Skeletal muscle tissue (tissue), 3 donors: ENCODE measurements at regions not wholly inside any gene's neighbourhood (a gene's known extent, or its start where the extent isn't known, plus 50 kb on each side); places are given as distances from the start of the nearest gene placed in this dataset.

Experiments
- H3K27ac ChIP-seq: one replicate; pipeline ENCODE4 v1.7.0; 2013; ENCODE audit warnings: mild to moderate bottlenecking, low read depth, low read length, inconsistent platforms
- H3K27me3 ChIP-seq, 3 donors: one replicate each; pipeline ENCODE4 v1.7.0; 2013; ENCODE audit warnings: low read length in 3 of 3; ENCODE audit not compliant: control insufficient read depth in 3 of 3, insufficient read depth in 3 of 3
- H3K36me3 ChIP-seq, 3 donors: one replicate each; pipeline ENCODE4 v1.7.0; 2013; ENCODE audit warnings: low read length in 3 of 3; ENCODE audit not compliant: control insufficient read depth in 3 of 3, insufficient read depth in 3 of 3
- H3K4me1 ChIP-seq, 3 donors: one replicate each; pipeline ENCODE4 v1.7.0; 2013; ENCODE audit warnings: low read length in 3 of 3, mild to moderate bottlenecking in 3 of 3; ENCODE audit not compliant: control insufficient read depth in 3 of 3, insufficient read depth in 3 of 3
- H3K4me3 ChIP-seq, 3 donors: one replicate each; pipeline ENCODE4 v1.7.0; 2013; ENCODE audit warnings: low read length in 3 of 3
- H3K9ac ChIP-seq, 3 donors: one replicate each; pipeline ENCODE4 v1.7.0; 2013; ENCODE audit warnings: low read length in 3 of 3, mild to moderate bottlenecking in 3 of 3, moderate library complexity in 2 of 3, low read depth in 1 of 3
- H3K9me3 ChIP-seq, 3 donors: one replicate each; pipeline ENCODE4 v1.7.0; 2013; ENCODE audit warnings: low read length in 3 of 3; ENCODE audit not compliant: control insufficient read depth in 3 of 3
- donor health status: Osteomylitis.

DNA sequence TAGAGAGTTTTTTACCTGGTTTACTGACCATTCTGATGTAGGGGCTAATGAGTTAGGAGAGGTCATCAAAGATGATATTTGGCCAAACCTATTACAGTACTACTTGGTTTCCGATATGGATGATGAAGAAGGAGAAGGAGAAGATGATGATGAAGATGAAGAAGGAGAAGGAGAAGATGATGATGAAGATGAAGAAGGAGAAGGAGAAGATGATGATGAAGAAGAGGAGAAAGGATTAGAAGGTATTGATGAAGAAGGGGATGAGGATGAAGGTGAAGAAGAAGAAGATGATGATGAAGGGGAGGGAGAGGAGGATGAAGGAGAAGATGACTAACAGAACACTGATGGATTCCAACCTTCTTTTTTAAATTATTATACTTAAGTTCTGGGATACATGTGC, 196.6 kb downstream of the TMX1 start:
- no peak overlapping the region for H3K4me3 ChIP-seq

GRCh38 chr14:51439896-51440295, 199.8 kb downstream of the TMX1 start:
- H3K9ac ChIP-seq = no peak overlapping the region
- no peaks in the 10 kb centered on the region for H3K27me3 ChIP-seq
- H3K4me3 ChIP-seq = no peak overlapping the region
- H3K4me1 ChIP-seq = no peaks in the 10 kb centered on the region
- H3K36me3 ChIP-seq = no peaks in the 10 kb centered on the region
- H3K27ac ChIP-seq = no peak overlapping the region
- no peaks in the 10 kb centered on the region for H3K9me3 ChIP-seq

More for the DNA sequence above, 196.6 kb downstream of the TMX1 start:
- Histone ChIP-seq H3K27ac (no peak overlapping the region), H3K9me3 (no peaks in the 10 kb centered on the region), H3K9ac (no peak overlapping the region), H3K36me3 (no peaks in the 10 kb centered on the region), H3K27me3 (no peaks in the 10 kb centered on the region), H3K4me1 (no peaks in the 10 kb centered on the region)

DNA sequence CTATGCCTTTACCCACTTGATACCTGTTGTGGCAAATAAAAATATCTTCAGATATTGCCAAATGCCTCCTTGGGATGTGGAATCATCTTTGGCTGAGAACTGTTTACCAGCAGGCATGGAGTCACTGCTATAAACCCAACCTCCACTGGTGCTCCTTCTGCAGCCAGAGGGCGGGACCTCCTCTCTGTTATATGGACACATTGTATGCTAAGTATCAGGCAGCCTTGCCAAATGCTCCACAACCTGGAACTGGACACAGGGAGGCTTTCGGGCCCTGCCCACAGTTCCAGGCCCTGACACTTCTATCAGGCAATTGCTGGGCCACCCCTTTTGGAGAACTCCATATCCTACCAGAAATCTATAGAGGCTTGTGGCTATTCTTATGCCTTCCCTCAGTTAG, 201.0 kb downstream of the TMX1 start:
- Histone ChIP-seq H3K36me3 (no peaks in the 10 kb centered on the region), H3K9me3 (no peaks in the 10 kb centered on the region), H3K9ac (no peak overlapping the region), H3K4me1 (no peaks in the 10 kb centered on the region), H3K4me3 (no peak overlapping the region), H3K27me3 (no peaks in the 10 kb centered on the region), H3K27ac (no peak overlapping the region)

DNA sequence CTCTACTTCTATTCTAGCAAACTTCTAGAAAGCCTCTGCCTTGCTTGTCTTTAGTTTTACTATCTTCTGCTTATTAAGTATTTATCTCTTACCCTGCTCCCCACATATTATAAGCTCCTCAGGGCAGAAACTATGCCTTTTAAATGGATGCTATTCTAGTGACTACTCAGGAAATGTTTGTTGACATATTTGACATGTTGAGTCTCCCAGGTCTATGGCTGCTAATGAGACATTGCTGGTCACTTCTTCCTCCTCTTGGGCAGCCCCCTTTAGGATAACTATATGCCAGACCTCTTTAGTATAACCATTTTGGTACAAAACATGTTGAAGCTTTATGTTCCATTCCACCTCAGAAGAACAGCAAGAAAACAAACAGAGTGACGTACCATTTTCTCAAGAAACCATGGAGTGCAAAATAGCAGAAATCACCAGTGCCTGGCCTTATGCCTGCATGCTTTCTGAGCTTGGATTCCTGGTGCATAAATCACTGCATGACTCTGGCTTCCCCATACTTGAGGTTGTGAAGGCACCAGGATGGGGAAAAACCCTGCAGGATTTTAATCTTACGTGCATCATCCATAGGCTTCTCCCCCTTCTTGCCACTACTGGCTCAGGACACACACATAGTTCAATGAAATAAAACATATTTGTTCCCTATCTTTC, 202.6 kb downstream of the TMX1 start:
- no peaks in the 10 kb centered on the region for H3K4me1 ChIP-seq
- no peak overlapping the region for H3K4me3 ChIP-seq
- H3K36me3 ChIP-seq = no peaks in the 10 kb centered on the region
- no peaks in the 10 kb centered on the region for H3K27me3 ChIP-seq
- H3K9me3 ChIP-seq = no peaks in the 10 kb centered on the region
- no peak overlapping the region for H3K9ac ChIP-seq
- H3K27ac ChIP-seq = no peak overlapping the region

GRCh38 chr14:51443195-51444018, 203.4 kb downstream of the TMX1 start:
- Histone ChIP-seq H3K27me3 (no peaks in the 10 kb centered on the region), H3K4me1 (peaks cover 0 to 1% (median under 1%) of the 10 kb centered on the region in 3 donors), H3K9ac (no peak overlapping the region), H3K36me3 (no peaks in the 10 kb centered on the region), H3K27ac (no peak overlapping the region), H3K4me3 (no peak overlapping the region), H3K9me3 (no peaks in the 10 kb centered on the region)

- H3K27me3 ChIP-seq = no peaks in the 10 kb centered on the region
- H3K9me3 ChIP-seq = no peaks in the 10 kb centered on the region
- H3K4me3 ChIP-seq = no peak overlapping the region
- no peaks in the 10 kb centered on the region for H3K36me3 ChIP-seq
- no peak overlapping the region for H3K9ac ChIP-seq
- H3K4me1 ChIP-seq = peaks cover 0 to 10% (median 8%) of the 10 kb centered on the region in 3 donors
- no peak overlapping the region for H3K27ac ChIP-seq
Measured at GRCh38 chr14:51444353-51445000, 204.4 kb downstream of the TMX1 start.

GRCh38 chr14:51445001-51445390, 204.9 kb downstream of the TMX1 start:
- no peak overlapping the region for H3K9ac ChIP-seq
- no peaks in the 10 kb centered on the region for H3K36me3 ChIP-seq
- no peaks in the 10 kb centered on the region for H3K27me3 ChIP-seq
- peaks cover 0 to 10% (median 8%) of the 10 kb centered on the region in 3 donors for H3K4me1 ChIP-seq
- H3K27ac ChIP-seq = no peak overlapping the region
- H3K9me3 ChIP-seq = no peaks in the 10 kb centered on the region
- no peak overlapping the region for H3K4me3 ChIP-seq

DNA sequence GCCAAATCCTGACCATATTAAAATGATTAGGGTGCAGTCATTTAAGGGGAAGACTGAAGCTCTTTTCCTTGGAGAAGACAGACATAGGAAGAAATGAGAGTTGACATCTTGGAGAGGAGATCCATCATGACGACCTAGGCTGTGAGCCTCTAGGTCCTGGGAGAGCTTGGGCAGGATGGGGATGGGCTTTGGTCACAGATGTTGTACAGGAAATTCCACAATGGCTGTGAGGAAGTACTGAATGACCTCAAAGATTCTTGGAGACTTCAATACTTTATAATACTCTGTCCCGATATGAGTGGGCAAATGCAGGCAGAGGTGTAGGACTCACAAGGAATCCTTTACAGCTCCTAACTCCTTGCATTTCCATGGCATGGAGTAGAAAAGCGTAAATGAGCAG, 204.9 kb upstream of the FRMD6 start:
- no peaks in the 10 kb centered on the region for H3K9me3 ChIP-seq
- no peak overlapping the region for H3K27ac ChIP-seq
- H3K36me3 ChIP-seq = no peaks in the 10 kb centered on the region
- no peaks in the 10 kb centered on the region for H3K27me3 ChIP-seq
- H3K4me1 ChIP-seq = peaks cover 0 to 10% (median 8%) of the 10 kb centered on the region in 3 donors
- H3K4me3 ChIP-seq = no peak overlapping the region
- no peak overlapping the region for H3K9ac ChIP-seq

- no peaks in the 10 kb centered on the region for H3K36me3 ChIP-seq
- peaks cover 0 to 10% (median 8%) of the 10 kb centered on the region in 3 donors for H3K4me1 ChIP-seq
- no peaks in the 10 kb centered on the region for H3K27me3 ChIP-seq
- H3K27ac ChIP-seq = no peak overlapping the region
- H3K9me3 ChIP-seq = no peaks in the 10 kb centered on the region
- no peak overlapping the region for H3K9ac ChIP-seq
- H3K4me3 ChIP-seq = no peak overlapping the region
Measured at GRCh38 chr14:51447411-51447810, 204.3 kb upstream of the FRMD6 start.
